ENCODE measurements at regions not wholly inside any gene's neighbourhood (a gene's known extent, or its start where the extent isn't known, plus 50 kb on each side); places are given as distances from the start of the nearest gene placed in this dataset.

DNA sequence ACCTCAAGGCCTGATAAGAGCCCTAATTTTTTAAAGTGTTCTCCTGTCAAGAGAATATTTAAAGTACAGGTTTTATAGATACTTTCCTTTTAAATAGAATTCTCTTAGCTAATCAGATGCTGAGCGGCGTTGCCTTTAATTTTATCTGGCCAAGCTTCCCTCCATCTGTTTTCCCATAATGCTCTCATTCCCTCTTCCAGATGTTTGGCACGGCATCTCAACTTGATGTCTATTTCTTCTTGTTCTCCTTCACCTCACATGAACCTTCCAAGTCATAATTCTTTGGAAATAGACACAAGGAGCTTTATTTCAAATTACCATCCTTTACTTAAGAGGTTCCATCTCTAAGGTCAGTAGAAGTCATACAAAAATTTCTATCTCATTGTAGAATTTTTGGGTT lies 76.1 kb upstream of the CPO start:
- no peaks in the 10 kb centered on the region for H3K27me3 Mint-ChIP-seq

DNA sequence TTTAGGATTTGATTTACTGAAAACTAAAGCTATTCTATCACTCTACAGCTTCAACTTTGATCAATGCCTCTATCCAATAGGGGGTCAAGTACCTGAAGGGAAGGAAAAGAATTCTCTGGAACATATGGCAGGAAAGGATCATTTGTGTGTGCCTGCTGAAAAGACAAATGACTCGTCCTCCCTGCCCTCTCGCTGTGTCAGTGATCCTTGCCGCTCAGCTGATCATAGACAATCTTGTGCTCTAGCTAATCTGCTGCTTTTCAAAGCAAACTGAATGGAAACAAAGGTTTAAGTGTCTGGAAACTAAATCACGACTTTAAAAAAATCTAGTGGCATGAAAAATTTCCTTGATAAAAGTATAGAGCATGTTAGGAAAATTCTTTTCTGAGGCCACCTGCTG lies 75.6 kb upstream of the CPO start:
- Mint-ChIP-seq H3K4me3 (no peak overlapping the region), H3K9me3 (no peaks in the 10 kb centered on the region), H3K27ac (no peak overlapping the region), H3K36me3 (no peaks in the 10 kb centered on the region), H3K4me1 (ENCODE audit: unreplicated experiment) (peaks cover 10% of the 10 kb centered on the region), H3K27me3 (no peaks in the 10 kb centered on the region)
- DNase-seq (ENCODE audit: extremely low spot score, unreplicated experiment), result no peak
- TF ChIP-seq, protein P1, sequence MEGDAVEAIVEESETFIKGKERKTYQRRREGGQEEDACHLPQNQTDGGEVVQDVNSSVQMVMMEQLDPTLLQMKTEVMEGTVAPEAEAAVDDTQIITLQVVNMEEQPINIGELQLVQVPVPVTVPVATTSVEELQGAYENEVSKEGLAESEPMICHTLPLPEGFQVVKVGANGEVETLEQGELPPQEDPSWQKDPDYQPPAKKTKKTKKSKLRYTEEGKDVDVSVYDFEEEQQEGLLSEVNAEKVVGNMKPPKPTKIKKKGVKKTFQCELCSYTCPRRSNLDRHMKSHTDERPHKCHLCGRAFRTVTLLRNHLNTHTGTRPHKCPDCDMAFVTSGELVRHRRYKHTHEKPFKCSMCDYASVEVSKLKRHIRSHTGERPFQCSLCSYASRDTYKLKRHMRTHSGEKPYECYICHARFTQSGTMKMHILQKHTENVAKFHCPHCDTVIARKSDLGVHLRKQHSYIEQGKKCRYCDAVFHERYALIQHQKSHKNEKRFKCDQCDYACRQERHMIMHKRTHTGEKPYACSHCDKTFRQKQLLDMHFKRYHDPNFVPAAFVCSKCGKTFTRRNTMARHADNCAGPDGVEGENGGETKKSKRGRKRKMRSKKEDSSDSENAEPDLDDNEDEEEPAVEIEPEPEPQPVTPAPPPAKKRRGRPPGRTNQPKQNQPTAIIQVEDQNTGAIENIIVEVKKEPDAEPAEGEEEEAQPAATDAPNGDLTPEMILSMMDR (conservative IDR thresholded peaks at IDR 0.05), result no peak

More for the DNA sequence above, 76.1 kb upstream of the CPO start:
- DNase-seq (ENCODE audit: extremely low spot score, unreplicated experiment), result no peak
- no peak overlapping the region for H3K27ac Mint-ChIP-seq
- no peak overlapping the region for H3K4me3 Mint-ChIP-seq
- no peaks in the 10 kb centered on the region for H3K9me3 Mint-ChIP-seq
- no peaks in the 10 kb centered on the region for H3K36me3 Mint-ChIP-seq
- TF ChIP-seq, protein P1 (conservative IDR thresholded peaks at IDR 0.05), result no peak
- H3K4me1 Mint-ChIP-seq (ENCODE audit: unreplicated experiment), result peaks cover 10% of the 10 kb centered on the region

DNA sequence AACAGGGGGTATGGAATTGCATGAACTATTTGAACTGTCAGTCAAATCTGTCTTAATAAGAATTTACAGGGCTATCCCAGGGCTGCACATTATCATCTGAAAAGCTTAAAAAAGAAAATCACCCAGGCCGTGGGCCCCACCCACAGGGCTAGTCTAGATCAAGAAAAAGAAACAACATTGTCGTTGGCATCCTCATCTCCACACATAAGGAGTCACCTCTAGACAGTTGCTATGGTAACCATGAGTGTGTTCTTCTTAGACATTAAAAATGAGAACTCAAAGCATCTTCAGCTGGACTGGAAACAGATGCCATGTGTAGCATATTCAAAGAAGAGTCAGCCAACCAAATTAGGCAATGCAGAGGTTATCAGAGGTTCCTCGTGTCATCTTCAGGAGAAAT lies 72.3 kb upstream of the CPO start:
- H3K27me3 Mint-ChIP-seq, result no peaks in the 10 kb centered on the region
- H3K36me3 Mint-ChIP-seq, result no peaks in the 10 kb centered on the region
- H3K4me3 Mint-ChIP-seq, result no peak overlapping the region
- TF ChIP-seq, protein P1 (conservative IDR thresholded peaks at IDR 0.05), result no peak
- no peak for DNase-seq (ENCODE audit: extremely low spot score, unreplicated experiment)
- H3K27ac Mint-ChIP-seq, result no peak overlapping the region
- H3K9me3 Mint-ChIP-seq, result no peaks in the 10 kb centered on the region
- H3K4me1 Mint-ChIP-seq (ENCODE audit: unreplicated experiment), result peaks cover 10% of the 10 kb centered on the region

DNA sequence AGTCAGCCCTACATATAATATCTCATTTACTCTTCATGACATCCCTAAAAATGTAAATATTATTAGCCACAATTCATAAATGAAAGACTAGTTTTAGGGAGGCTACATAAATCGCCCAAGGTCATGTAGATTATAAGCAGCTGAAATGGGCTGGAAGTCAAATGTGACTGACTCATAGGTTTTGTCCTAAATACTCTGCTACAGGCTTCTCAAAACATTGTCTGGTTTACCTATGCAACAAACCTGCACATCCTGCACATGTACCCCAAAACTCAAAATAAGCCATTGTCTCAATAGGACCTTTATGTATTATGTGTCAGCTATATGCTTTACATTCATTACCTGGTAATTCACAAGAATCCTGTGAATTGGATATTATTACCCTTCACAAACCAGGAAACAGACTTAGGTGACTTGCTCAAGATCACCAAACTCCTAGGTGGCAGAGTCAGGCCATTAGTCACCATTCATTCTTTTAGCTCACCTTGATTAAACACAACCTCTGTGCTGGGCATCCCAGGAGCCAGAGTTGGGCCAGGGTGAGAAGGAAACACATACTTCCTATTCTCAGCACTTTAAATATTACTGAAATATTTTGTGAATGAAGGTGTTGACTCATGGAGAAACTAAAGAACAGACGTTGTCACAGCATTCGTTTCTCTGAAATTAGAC lies 69.4 kb upstream of the CPO start:
- Mint-ChIP-seq H3K36me3 (no peaks in the 10 kb centered on the region), H3K27me3 (no peaks in the 10 kb centered on the region), H3K9me3 (no peaks in the 10 kb centered on the region), H3K4me3 (no peak overlapping the region), H3K4me1 (ENCODE audit: unreplicated experiment) (no peaks in the 10 kb centered on the region), H3K27ac (no peak overlapping the region)
- TF ChIP-seq, protein P1 (conservative IDR thresholded peaks at IDR 0.05), result no peak
- DNase-seq (ENCODE audit: extremely low spot score, unreplicated experiment), result no peak

DNA sequence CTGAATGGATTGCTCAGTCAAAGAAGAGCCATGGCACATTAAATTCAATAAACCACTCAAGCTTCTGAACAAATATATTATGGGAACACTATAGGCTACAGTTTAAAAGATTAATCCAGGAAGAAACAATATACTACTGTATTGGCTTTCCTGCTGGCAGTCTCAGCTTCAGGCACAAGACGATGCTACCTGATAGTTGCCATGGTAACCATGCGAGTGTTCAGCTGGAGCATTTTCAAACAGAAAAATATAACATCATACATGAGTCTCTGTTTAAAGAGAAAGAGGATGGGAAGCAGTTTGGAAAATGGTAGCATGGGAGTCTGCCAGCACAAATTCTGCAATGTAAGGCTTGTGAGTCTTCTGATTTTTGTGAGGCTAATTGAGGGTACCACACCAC lies 65.9 kb upstream of the CPO start:
- Mint-ChIP-seq H3K27me3 (no peaks in the 10 kb centered on the region), H3K36me3 (no peaks in the 10 kb centered on the region), H3K4me3 (no peak overlapping the region), H3K9me3 (no peaks in the 10 kb centered on the region), H3K4me1 (ENCODE audit: unreplicated experiment) (peaks cover 7% of the 10 kb centered on the region), H3K27ac (no peak overlapping the region)
- TF ChIP-seq, protein P1 (conservative IDR thresholded peaks at IDR 0.05), result no peak
- DNase-seq (ENCODE audit: extremely low spot score, unreplicated experiment), result no peak
